OCI-LY3 (cell line): ENCODE measurements at regions not wholly inside any gene's neighbourhood (a gene's known extent, or its start where the extent isn't known, plus 50 kb on each side); places are given as distances from the start of the nearest gene placed in this dataset.

Experiments
- H2AFZ ChIP-seq: fragments of 200-600, 300-600 bp; shearing (Covaris generic); 2 replicates; pipeline ENCODE4 v1.6.0; 2014; ENCODE audit warnings: antibody characterized with exemption, low read depth, low read length
- H3K27ac ChIP-seq: fragments of 200-600, 300-600 bp; sonication (generic); 2 replicates; pipeline ENCODE4 v1.5.1; 2014; ENCODE audit warnings: mild to moderate bottlenecking, low read length, moderate library complexity, mixed read lengths
- H3K27me3 ChIP-seq: fragments of 200-600, 300-600 bp; sonication (generic); 2 replicates; pipeline ENCODE4 v1.6.1; 2014; ENCODE audit warnings: low read depth, low read length, mixed read lengths
- H3K36me3 ChIP-seq: fragments of 200-600, 300-600 bp; sonication (generic); replicated peaks from 2 replicates; pipeline ENCODE3; 2014; ENCODE audit warnings: low read depth, low read length, mixed read lengths
- H3K4me1 ChIP-seq: fragments of 300-600, 200-600 bp; sonication (generic); 2 replicates; pipeline ENCODE4 v1.6.1; 2014; ENCODE audit warnings: low read length, mixed read lengths
- H3K4me2 ChIP-seq: fragments of 200-600, 300-600 bp; sonication (generic); 2 replicates; pipeline ENCODE4 v1.6.1; 2014; ENCODE audit warnings: low read length, mixed read lengths
- H3K4me3 ChIP-seq: fragments of 300-600, 200-600 bp; sonication (generic); 2 replicates; pipeline ENCODE4 v1.5.1; 2014; ENCODE audit warnings: antibody characterized with exemption, mild to moderate bottlenecking, low read length, moderate library complexity
- H3K79me2 ChIP-seq: fragments of 300-600, 200-600 bp; shearing (Covaris generic); 2 replicates; pipeline ENCODE4 v1.6.1; 2014; ENCODE audit warnings: mild to moderate bottlenecking, low read length, mixed read lengths
- H3K9ac ChIP-seq: fragments of 300-600, 200-600 bp; shearing (Covaris generic); 2 replicates; pipeline ENCODE4 v1.6.0; 2014; ENCODE audit warnings: mild to moderate bottlenecking, low read length, moderate library complexity
- H3K9me3 ChIP-seq: fragments of 200-600, 300-600 bp; shearing (Covaris generic); 2 replicates; pipeline ENCODE4 v1.6.1; 2014; ENCODE audit warnings: low read length, mixed read lengths; ENCODE audit not compliant: insufficient read depth
- H4K20me1 ChIP-seq: fragments of 200-600, 300-600 bp; sonication (generic); 2 replicates; pipeline ENCODE4 v1.6.1; 2016; ENCODE audit warnings: low read length, mixed read lengths; ENCODE audit not compliant: insufficient read depth
- CTCF ChIP-seq: fragments of 200-600, 300-600 bp; sonication (generic); IDR thresholded peaks from 2 replicates; pipeline ENCODE4 v1.5.1; 2014; ENCODE audit warnings: antibody characterized with exemption, low read length, low read depth
- EZH2phosphoT487 ChIP-seq: fragments of 200-600 bp; shearing (Covaris generic); IDR thresholded peaks from 2 replicates; pipeline ENCODE4 v1.6.1; 2018; ENCODE audit warnings: antibody characterized with exemption, mixed run types, low read depth

DNA sequence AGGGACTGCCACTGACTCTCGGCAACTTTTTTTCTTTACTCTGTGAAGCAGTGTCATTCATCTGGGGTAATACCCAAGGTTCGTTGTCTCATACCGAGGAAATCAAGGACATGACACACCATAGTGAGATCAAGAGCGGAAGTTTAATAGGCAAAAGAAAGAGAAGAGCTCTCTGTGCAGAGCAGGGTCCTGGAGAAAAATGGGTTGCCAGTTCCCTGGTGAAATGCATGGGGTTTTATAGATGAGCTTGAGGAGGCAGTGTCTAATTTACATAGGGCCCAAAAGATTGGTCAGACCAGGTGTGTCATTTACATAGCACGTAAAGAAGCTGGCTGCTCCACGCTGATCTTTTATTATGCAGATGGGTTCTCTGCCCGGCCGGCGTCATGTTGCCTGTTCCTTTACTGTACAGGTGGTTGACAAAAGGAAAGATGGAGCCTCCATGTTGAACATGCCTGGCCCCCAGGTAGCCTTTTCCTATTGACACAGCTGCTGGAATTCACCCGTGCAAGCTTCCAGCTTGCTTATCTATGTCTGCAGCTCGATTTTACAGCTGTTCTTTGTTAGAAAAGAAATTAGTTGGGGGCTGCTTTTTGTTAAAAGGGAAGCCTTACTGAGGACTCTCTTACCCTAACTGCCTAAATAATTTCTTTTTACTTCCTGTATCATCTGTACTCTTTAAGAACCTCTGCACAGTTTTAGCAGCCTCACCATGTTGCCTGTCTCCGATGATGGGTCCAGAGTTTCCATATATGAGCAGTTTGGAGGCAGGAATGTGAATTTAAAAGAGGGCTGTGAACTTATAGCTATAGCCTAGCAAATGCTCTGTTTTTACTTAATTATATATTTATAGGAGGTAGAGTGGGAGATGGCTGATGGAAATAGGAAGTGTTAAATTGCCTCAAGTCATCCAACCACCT is 98.0 kb upstream of the DIAPH3 start:
- Histone ChIP-seq H2AFZ (no peak overlapping the region), H4K20me1 (no peaks in the 10 kb centered on the region), H3K4me3 (no peak overlapping the region), H3K9ac (no peak overlapping the region), H3K36me3 (no peaks in the 10 kb centered on the region), H3K27me3 (no peaks in the 10 kb centered on the region), H3K27ac (no peak overlapping the region), H3K4me2 (no peak overlapping the region), H3K9me3 (no peaks in the 10 kb centered on the region; the same call in 1 of the 2 replicates), H3K79me2 (no peaks in the 10 kb centered on the region), H3K4me1 (no peaks in the 10 kb centered on the region)
- TF ChIP-seq CTCF (no peak), EZH2phosphoT487 (no peak)

DNA sequence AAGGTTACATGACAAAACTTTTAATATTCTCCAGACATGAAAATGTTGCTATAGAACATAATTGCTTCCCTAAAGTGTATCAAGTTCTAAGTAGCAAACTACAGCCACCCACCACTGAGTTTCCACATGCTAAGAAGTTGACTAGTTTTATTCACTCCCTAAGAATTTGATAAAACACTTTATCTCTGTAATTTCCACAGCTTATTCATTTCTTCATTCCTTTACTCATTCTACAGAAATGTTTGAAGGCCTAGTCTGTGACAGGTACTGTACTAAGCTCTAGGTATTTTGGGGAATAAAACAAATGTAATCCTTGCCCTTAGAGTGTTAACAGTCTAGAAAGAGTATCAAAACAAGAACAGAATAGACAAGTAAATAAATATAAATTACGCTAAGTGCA is 101.8 kb upstream of the DIAPH3 start:
- no peak overlapping the region for H2AFZ ChIP-seq
- no peak overlapping the region for H3K4me3 ChIP-seq
- no peaks in the 10 kb centered on the region for H4K20me1 ChIP-seq
- H3K4me2 ChIP-seq: no peak overlapping the region
- H3K79me2 ChIP-seq: no peaks in the 10 kb centered on the region
- peaks cover 7% of the 10 kb centered on the region; the same call in 1 of the 2 replicates for H3K4me1 ChIP-seq
- H3K9ac ChIP-seq: no peak overlapping the region
- H3K27ac ChIP-seq: no peak overlapping the region
- H3K36me3 ChIP-seq: no peaks in the 10 kb centered on the region
- no peaks in the 10 kb centered on the region for H3K9me3 ChIP-seq
- no peaks in the 10 kb centered on the region for H3K27me3 ChIP-seq
- TF ChIP-seq EZH2phosphoT487: no peak
- TF ChIP-seq CTCF: no peak

GRCh38 chr13:60267498-60268202 is 103.9 kb upstream of the DIAPH3 start:
- Histone ChIP-seq H3K9me3 (no peaks in the 10 kb centered on the region), H3K4me2 (peak overlapping the region; percentile 73), H3K27ac (no peak overlapping the region), H3K27me3 (no peaks in the 10 kb centered on the region), H3K79me2 (no peaks in the 10 kb centered on the region), H2AFZ (peak overlapping the region; percentile 84), H3K36me3 (no peaks in the 10 kb centered on the region), H3K9ac (peak overlapping the region; percentile 79), H3K4me3 (peak overlapping the region; percentile 87), H4K20me1 (no peaks in the 10 kb centered on the region), H3K4me1 (peaks cover 7% of the 10 kb centered on the region; the same call in 1 of the 2 replicates)
- TF ChIP-seq CTCF (no peak), EZH2phosphoT487 (no peak)

DNA sequence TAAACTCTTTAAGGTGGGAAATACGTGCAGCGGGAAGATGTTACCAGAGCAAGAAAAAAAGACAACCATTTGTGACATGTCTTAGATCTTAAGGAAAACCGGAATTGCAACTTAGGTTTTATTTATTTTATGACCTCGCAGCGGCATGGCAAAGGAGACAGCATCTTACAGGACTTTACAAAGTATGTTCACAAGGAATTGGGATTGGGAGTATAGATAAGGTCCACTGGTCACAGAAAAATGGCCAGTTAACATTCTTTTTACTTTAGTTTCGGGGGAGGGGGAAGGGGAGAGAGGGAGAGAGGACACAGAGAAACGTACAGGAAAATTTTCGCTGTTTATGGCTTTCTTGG is 104.5 kb upstream of the DIAPH3 start:
- H3K79me2 ChIP-seq: no peaks in the 10 kb centered on the region
- H4K20me1 ChIP-seq: no peaks in the 10 kb centered on the region
- no peaks in the 10 kb centered on the region for H3K27me3 ChIP-seq
- H3K36me3 ChIP-seq: no peaks in the 10 kb centered on the region
- H3K4me1 ChIP-seq: peaks cover 7% of the 10 kb centered on the region; the same call in 1 of the 2 replicates
- TF ChIP-seq CTCF (no peak), EZH2phosphoT487 (no peak)
- no peak overlapping the region for H3K27ac ChIP-seq
- no peaks in the 10 kb centered on the region for H3K9me3 ChIP-seq
- peak overlapping the region; percentile 87 for H3K4me3 ChIP-seq
- peak overlapping the region; percentile 84 for H2AFZ ChIP-seq
- peak overlapping the region; percentile 79 for H3K9ac ChIP-seq
- H3K4me2 ChIP-seq: peak overlapping the region; percentile 73
